COLO668 (cell line): ENCODE measurements at regions not wholly inside any gene's neighbourhood (a gene's known extent, or its start where the extent isn't known, plus 50 kb on each side); places are given as distances from the start of the nearest gene placed in this dataset.
"Not testable (repeated sequence)": the region's sequence is repeated elsewhere in the genome, so short reads cannot be mapped to it uniquely, and the experiment has no call there.

Experiments used
- DNase-seq: peaks from one replicate; lab custom pipeline; 2025; ENCODE audit not compliant: unreplicated experiment; lab: John Stamatoyannopoulos, UW

DNA sequence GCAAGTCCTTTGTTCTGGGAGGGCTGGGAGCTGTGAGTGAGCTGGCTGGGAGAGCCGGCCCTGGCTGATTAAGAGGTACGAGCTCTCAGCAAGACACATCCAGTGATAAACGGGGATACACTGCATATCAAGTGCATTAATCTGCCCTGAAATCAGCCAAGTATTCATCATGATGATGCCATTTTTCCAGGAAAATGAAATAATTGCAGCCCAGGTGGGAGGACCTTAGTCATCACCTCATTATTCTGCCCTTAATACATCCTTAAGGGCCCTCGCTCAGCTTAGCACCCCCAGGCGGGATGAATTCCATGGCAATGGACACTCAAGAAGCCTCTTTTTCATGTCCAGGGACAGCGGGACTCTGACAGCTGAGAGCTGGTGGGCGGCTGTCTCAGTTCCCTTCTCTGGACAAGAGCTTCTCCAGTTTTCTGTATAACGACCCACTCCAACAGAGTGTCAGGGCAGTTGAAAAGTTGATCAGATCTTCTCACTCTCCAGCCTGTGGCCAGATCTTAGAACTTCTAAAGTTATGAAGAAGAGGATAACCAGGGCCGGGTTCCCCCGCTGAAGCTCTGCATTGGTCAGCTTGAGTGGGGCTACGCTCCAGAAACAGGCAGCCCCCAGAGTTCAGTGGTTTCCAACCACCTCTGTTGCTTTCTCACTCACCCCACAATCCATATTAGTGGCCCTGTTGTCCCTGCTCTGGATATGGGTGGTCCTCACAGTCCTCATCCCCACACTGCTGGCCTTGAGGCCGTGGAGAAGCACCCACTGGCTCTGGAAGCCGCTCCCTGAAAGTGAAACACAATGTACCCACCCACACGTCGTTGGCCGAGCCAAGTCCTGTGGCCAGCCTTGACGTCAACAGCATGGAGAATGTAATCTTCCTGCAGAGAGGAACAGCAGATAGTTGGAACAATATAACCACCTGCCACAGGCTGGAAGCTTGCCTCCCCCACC, 306.2 kb upstream of the DIO3 start:
- DNase-seq: no peak

DNA sequence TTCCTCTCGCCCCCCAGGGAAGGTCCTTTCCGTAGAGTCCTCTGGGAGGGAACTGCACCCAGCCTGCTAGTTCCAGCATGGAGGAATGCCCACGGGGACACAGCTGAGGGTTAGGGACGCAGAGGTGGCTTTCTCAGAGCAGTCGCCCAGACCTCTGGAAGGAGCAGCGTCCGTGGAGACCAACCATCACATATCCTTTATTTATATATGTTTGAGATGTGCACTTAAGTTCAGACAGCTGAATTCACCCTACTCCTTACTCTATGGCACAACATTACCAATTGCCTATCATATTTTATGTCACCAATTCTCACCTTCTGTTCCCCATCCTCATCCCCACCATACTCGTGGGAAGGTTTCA, 305.6 kb upstream of the DIO3 start:
- no peak for DNase-seq

DNA sequence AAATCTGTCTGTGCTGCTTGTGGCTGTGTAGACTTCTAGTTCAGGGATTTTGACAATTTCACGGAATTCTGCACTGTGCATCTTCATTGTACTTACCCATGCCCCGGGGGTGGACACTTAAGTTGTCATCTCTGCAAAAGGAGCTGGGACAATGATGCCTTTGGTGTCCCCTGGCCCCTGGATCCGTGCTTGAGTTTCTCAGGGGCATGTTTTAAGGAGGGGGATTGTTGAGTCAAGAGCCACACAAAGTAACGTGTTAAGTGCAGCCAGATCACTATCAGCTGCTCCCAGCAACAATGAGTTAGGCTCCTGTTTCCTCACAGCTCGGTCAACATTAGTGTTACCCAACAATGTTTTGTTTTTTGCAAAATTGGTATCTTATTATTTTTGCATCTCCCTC, 305.0 kb upstream of the DIO3 start:
- DNase-seq: no peak

DNA sequence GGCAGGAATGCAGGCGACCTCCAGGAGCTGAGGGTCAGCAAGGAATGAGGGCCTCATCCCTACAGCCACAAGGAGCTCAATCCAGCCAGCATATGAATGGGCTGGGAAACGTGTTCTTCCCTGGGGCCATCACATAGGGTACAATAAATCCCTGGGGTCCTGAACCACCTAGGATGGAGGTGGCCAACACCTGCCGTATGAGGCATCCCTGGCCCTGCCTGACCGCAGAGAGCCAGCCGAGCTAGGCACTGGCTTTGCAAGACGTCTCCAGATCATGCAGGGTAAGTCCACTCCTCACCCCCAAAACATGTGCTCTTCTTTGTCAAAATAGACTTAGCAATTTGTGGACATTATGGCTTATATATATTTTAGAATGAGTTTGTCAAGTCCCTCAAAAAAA, 303.7 kb upstream of the DIO3 start:
- no peak for DNase-seq

DNA sequence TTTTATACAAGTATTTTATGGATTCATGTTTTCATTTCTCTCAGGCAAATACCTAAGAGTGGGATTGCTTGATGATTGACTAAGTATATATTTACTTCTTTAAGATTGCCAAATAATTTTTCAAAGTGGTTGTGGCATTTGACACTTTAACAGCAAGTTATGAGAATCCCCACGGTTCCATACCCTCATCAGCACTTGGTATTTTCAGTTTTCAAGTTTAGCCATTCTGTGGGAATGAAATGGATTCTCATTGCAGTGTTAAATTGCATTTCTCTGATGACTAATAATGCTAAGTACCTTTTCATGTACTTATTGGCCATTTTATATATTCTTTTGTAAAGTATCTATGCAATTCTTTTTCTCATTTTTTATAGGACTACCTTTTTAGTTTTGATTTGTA, 301.5 kb upstream of the DIO3 start:
- no peak for DNase-seq

DNA sequence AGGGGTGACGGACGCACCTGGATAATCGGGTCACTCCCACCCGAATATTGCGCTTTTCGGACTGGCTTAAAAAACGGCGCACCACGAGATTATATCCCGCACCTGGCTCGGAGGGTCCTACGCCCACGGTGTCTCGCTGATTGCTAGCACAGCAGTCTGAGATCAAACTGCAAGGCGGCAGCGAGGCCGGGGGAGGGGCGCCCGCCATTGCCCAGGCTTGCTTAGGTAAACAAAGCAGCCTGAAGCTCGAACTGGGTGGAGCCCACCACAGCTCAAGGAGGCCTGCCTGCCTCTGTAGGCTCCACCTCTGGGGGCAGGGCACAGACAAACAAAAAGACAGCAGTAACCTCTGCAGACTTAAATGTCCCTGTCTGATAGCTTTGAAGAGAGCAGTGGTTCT, 294.9 kb upstream of the DIO3 start:
- not testable (repeated sequence) for DNase-seq

DNA sequence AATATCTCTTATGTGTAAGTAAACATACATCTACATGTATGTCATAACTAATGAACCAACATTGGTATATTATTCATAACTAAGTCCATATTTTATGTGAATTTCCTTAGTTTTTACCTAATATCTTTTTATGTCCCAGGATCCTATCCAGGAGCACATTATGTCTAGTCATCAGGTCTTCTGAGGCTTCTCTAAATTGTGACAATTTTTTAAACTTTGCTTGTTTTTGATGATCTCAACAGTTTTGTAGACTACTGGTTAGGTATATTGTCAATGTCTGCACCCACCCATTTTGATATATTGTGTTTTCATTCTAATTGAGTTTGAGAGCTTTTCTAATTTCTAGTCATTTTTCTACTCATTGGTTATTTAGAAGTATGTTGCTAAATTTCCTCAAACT, 288.2 kb upstream of the DIO3 start:
- DNase-seq: no peak

DNA sequence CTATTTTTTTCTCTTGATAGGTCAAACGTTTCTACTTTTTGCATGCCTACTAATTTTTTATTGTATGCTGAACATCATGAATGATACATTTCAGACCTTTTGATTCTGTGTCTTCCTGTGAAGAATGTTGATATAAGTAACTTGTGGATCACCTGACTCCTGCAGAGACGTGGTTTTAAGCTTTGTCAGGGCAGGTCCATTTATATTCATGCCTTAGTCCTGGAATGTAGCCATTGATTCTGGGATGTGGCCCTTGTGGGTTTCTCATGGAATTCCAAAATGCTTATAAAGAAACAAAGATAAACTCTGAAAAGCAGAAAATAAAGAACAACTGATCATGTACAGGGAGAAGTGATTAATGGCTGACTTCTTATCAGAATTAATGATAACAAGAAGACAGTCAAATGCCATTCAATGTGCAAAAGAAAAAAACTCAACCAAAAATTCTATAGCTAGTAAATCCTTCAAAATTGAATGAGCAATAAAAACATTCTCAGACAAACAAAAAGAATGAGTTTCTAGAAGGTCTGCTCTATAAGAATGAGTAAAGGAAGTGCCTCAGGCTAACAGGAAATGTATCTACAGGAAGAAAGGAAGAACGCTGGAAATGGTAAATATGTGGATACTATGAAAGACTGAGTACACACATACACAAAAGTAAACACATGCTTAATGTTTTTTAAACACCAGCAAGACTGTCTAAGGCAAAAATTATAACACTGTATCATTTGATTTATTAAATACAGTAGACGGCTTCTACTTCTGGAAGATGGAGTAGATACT, 284.8 kb upstream of the DIO3 start:
- DNase-seq: no peak

DNA sequence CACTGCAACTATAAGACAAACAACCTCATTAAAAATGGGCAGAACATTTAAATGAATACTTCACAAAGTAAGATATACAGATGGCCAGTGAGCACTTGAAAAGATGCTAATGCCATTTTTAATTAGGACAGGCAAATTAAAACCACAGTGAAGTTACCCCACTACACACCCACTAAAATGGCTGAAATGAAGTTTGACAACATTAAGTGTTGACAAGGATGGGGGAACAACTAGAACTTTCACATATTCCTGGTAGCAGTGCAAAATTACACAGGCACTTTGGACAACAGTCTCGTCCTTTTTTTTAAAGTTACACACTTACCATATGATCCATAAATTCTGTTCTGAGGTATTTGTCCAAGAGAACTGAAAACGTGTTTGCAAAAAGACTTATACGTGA, 278.9 kb upstream of the DIO3 start:
- DNase-seq: no peak

DNA sequence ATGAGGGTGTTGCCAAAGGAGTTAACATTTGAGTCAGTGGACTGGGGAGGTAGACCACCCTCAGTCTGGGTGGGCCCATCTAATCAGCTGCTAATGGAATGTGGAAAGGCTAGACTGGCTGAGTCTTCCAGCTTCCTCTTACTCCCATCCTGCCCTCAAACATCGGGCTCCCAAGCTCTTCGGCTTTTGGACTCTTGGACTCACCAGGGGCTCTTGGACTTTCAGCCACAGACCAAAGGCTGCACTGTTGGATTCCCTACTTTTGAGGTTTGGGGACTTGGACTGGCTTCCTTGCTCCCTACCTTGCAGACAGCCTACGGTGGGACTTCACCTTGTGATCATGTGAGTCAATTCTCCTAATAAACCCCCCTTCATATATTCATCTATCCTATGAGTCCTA, 276.6 kb upstream of the DIO3 start:
- no peak for DNase-seq

DNA sequence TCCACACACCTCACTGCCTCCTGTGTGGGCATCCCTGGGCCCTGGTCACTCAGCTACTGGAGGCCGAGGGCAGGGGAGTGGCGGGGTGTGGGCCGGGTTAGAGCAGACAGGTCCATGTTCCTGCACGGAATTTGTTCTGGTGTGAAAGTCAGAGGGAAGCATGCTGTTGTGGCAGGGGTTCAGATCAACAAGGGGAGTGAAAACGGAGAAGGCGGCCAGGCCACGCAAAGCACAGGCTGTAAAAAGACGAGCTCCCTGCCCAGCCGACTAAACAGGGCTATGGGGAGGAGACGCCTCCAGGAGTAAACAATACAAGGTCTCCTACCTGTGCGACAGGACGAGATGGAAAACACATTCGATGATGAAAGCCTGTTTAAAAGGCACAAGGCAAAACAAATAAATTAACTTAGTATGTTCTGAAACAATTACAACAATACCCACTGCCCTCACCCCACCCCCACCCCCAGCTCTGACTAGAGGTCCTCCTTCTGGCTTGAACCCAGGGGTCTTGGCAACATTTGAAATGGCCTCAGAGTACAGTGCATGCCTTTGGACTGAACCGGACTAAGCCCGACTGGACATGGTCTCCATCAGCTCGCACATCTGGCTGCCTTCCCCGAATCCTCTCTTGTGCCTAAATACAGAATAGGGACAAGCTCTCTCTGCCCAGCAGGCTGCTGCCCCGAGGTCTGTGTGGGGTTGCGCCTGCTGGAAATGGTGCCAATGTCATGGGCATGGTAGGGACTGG, 274.9 kb upstream of the DIO3 start:
- no peak for DNase-seq

DNA sequence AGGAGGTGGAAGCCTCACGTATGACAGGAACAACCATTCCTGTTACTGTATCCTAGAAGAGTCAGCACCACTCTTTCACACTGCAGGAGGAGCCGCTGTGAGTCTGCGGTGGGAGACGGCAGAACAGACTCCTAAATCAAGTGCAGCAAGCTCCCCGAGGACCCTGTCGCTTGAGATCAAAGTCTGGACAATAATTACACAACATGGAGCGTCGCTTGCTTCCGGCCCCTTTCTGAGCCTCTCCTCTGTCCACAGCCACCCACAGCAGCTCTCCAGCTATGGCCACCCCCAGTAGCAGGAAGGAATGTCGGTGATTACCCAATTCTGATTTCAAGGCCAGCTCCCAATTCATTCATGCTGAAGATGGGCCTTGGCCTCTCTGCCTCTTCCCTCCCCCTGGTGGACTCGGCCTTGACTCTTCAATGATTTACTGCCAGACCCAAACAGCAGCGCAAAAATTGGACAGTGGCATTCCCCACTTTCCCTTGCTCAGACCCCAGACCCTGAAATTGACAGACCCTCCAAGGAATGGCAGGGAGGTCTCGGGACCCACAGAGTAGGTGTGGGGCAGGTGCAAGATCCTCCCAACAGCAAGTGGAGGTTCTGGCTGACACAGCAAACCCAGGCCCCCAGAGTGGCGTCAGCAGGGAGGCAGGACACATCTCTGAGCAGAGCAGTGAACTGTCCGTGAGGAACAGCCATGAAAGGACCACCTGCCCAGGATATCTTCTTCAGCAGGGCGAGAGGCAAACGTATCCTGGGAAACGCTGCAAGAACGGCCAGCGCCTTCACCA, 272.7 kb upstream of the DIO3 start:
- no peak for DNase-seq

DNA sequence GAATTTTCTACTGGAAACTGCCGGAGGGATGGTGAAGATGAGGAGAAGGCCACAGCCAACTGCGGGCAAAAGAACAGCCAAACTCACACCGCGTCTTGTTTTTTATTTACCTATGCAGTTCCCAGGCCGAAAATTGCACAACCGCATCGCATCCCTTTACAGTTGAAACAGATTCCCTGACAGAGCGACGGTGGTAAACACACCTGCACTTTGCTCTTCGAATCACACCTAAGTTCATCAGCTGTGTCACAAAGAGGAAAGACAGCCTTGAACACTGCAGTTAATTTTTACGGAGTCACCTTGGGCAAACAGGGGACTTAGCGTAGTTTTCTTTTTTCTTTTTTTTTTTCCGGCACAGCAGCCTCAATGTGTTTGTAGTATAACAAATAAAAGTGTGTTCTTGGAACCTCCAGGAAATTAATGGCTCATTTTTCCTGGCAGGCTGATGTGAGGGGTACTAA, 272.0 kb upstream of the DIO3 start:
- no peak for DNase-seq

DNA sequence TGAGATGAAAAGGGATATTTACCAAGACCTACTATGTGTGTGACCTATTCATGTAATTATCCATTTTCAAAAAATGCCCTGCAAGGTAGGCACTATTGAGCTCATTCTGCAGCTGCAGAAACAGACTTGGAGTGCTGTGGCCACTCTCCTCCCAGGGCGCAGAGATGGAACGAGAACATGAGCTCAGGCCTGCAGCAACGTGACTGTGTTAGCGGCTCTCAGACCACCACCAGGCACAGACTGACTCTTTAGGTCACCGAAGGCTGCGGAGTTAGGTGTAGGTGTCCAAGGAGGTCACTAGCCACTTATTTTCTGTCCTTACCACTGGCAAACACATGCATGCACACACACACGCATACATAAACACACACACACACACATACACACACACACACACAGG, 271.4 kb upstream of the DIO3 start:
- DNase-seq: no peak

DNA sequence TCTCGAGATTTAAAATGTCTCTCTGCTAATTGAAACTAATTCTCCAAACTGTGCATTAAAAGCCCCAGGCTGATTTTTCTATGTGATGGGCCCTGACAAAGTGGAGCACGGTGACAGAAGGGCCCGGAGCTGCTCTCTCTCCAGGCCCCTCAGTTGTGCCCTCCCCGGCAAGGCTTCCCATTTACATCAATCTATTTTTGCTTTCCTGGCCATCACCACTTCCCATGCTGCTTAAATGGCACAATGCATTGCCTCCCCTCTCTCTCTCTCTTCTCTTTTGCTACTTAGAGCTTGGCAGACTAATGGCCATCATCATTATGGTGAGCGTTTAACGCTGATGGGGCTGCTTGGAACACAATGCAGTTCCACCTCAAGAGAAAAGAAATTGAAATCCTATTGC, 270.7 kb upstream of the DIO3 start:
- no peak for DNase-seq

DNA sequence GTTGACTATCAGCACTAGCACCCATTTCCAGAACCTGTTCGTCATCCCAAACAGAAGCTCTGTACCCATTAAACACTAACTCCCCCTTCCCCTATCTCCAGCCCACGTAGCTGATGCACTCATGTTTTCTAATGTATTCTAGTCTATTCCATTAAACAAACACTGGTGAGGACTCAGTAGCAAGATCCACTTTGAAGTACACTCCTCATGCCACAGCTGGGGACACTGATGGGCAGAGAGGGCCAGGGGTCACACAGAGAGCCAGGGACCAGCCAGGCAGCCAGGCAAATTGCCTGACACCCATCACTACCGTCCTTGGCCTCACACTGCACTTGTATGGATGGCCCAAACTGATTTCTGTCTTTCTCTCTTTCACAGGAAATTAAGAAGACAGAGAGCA, 269.9 kb upstream of the DIO3 start:
- no peak for DNase-seq

DNA sequence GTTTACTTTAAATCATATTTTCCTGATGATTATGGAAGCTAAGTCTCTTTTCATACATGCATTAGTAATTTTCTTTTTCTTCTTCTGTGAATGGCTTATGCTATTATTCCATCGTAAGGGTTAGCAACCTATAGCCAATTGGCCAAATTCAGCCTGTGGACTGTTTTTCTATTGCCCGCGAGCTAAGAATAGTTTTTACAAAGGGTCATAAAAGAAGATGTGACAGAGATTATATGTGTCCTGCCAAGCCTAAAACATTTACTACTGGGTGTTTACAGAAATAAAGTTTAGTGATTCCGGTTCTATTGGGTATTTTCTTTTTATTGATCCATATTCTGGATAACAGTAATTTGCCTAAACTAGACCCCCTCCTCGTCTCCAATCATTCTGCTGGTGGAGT, 268.8 kb upstream of the DIO3 start:
- no peak for DNase-seq

DNA sequence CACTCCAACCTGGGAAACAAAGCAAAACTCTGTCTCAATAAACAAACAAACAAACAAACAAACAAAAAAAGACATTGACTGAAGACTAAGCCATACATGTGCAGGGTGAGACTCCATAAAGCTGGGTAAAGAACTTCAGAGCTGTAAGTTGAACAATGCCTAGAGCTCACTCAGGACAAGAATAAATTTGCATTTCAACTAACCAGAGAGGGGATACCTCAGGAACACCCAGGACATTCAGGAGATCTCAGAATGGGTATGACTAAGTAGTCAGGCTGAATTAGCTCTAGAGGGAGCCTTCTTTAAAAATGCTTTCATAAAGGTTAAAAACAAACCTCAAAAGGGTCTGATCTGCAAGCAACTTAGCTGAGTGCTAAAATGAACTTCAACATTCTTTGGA, 267.7 kb upstream of the DIO3 start:
- no peak for DNase-seq

DNA sequence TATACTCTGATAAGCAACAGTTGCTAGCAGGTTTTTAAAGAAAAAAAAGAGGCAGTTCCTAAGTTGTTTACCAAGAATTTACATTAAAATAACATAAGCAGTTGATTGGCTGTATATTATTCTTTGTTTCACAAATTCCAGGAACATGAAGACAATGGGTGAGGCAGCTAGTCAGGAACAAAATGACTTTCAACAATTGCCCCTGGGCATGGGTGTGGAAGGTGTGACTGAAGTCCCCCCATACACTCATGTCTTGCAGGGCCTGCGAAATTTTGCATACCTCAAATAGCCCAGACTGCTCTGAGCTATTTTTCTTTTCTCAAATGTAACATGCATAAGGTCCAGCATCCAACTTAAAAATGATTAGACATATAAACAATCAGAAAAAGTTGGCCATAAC, 267.2 kb upstream of the DIO3 start:
- DNase-seq: no peak

DNA sequence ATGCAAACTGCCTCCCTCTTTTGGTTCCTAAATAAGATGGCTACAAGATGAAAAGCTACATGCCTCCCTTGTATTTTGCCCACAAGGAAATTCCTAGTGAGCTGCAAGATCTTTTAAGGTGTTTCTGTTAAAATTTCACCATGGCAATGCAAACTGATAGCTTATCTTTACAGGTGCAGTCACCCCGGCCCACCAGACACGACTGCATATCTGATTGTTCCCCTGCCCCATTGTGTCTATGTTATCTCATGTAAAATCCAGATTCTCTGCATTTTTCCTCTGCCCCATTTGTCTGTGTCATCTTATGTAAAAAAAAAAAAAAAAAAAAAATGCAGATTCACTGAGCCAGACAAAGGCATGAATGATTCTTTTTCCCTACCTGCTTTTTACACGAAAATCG, 261.5 kb upstream of the DIO3 start:
- not testable (repeated sequence) for DNase-seq

DNA sequence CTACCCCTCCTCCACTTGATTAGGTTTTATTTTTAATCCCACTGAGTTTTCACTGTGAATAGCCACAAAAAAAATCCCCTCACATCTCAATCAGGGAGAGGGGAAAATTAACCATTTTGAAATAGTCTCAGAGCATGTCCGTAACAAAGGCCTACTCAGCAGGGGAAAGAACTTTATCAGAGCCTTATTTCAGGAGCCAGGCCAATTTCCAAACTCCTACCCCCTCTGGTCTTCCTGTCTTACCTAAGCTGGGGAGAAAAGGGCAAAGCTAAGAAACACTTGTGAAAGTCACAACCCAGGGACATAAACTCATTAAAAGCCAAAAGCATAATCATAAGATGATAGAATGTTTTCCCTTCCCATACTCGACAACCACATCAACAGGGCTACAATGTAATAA, 260.3 kb upstream of the DIO3 start:
- no peak for DNase-seq
